ENCODE measurements at regions not wholly inside any gene's neighbourhood (a gene's known extent, or its start where the extent isn't known, plus 50 kb on each side); places are given as distances from the start of the nearest gene placed in this dataset.

DNA sequence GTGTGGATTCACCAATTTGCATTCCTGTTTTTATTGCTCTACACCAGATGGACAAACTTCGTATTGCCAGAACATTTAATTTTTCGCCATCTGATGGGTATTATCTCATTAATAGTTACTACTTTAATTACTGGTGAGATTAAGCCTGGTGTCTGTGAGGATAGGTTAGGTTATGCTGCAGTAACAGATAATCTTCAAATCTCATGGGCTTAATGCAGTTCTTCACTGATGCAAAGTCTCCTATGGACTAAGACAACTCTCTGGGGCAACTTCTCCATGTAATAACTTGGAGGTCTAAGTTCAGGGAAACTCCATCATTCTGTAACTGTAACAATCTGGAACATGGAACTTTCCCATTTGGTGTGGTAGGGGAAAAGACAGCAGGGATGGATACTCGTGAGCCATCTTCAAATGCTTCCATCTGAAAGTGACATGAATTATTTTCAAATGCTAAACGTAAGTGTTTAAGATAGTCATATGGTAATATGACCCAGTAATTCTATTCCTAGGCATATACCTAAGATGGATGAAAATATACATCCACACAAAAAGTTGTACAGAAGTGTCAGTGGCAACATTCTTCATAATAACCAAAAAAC, 111.6 kb downstream of the LEPR start:
- H3K4me3 ChIP-seq = no peak overlapping the region
- H3F3A ChIP-seq (ENCODE audit: low read depth) = no peaks in the 10 kb centered on the region
- Mint-ChIP-seq H3K27ac (no peak overlapping the region), H3K27me3 (ENCODE audit: insufficient read depth, low read depth) (peaks cover under 1% of the 10 kb centered on the region), H3K4me3 (no peak overlapping the region), H3K4me1 (no peaks in the 10 kb centered on the region), H3K36me3 (no peaks in the 10 kb centered on the region), H3K9me3 (peaks cover 3% of the 10 kb centered on the region)
- H3K27me3 ChIP-seq = no peaks in the 10 kb centered on the region
- no peak overlapping the region for H3K9ac ChIP-seq
- no peaks in the 10 kb centered on the region for H3K4me1 ChIP-seq
- no peak overlapping the region for H3K4me2 ChIP-seq
- no peaks in the 10 kb centered on the region for H4K20me1 ChIP-seq (ENCODE audit: low read depth)
- H3K36me3 ChIP-seq = peaks cover 12% of the 10 kb centered on the region
- TF ChIP-seq, protein P1, sequence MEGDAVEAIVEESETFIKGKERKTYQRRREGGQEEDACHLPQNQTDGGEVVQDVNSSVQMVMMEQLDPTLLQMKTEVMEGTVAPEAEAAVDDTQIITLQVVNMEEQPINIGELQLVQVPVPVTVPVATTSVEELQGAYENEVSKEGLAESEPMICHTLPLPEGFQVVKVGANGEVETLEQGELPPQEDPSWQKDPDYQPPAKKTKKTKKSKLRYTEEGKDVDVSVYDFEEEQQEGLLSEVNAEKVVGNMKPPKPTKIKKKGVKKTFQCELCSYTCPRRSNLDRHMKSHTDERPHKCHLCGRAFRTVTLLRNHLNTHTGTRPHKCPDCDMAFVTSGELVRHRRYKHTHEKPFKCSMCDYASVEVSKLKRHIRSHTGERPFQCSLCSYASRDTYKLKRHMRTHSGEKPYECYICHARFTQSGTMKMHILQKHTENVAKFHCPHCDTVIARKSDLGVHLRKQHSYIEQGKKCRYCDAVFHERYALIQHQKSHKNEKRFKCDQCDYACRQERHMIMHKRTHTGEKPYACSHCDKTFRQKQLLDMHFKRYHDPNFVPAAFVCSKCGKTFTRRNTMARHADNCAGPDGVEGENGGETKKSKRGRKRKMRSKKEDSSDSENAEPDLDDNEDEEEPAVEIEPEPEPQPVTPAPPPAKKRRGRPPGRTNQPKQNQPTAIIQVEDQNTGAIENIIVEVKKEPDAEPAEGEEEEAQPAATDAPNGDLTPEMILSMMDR (IDR thresholded peaks at IDR 0.05) = no peak
- TF ChIP-seq EZH2 (IDR thresholded peaks at IDR 0.05) (no peak), EZH2phosphoT487 (IDR thresholded peaks at IDR 0.05) (no peak)
- H3K79me2 ChIP-seq (ENCODE audit: low read depth) = no peaks in the 10 kb centered on the region
- H2AFZ ChIP-seq (replicated peaks) = no peak overlapping the region
- no peak overlapping the region for H3K27ac ChIP-seq
- no peaks in the 10 kb centered on the region for H3K9me3 ChIP-seq (ENCODE audit: low read depth)
- no peak for DNase-seq (ENCODE audit: low spot score)

DNA sequence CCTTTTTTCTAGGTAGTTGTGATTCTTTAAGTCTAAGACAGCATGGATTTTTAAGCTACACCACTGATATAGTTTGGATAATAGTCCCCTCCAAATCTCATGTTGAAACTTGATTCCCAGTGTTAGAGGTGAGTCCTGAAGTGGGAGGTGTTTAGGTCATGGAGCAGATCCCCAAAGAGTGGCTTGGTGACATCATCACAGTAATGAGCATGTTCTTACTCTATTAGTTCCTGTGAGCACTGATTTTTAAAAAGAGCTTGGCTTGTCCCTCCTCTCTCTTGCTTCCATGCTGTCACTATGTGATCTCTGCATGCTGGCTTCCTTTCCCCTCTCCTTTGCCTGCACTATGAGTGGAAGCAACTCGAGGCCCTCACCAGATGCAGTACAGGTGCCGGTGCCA, 115.5 kb downstream of the LEPR start:
- H3K79me2 ChIP-seq (ENCODE audit: low read depth) = no peaks in the 10 kb centered on the region
- H3K9me3 Mint-ChIP-seq = peaks cover 3% of the 10 kb centered on the region
- no peak overlapping the region for H3K9ac ChIP-seq
- no peak overlapping the region for H3K4me2 ChIP-seq
- no peaks in the 10 kb centered on the region for H3K27me3 ChIP-seq
- H3F3A ChIP-seq (ENCODE audit: low read depth) = no peaks in the 10 kb centered on the region
- no peak overlapping the region for H2AFZ ChIP-seq (replicated peaks)
- no peaks in the 10 kb centered on the region for H3K36me3 Mint-ChIP-seq
- H3K4me3 Mint-ChIP-seq = no peak overlapping the region
- no peaks in the 10 kb centered on the region for H3K4me1 ChIP-seq
- H3K9me3 ChIP-seq (ENCODE audit: low read depth) = no peaks in the 10 kb centered on the region
- H3K27me3 Mint-ChIP-seq (ENCODE audit: insufficient read depth, low read depth) = no peaks in the 10 kb centered on the region
- no peak overlapping the region for H3K27ac ChIP-seq
- TF ChIP-seq EZH2phosphoT487 (IDR thresholded peaks at IDR 0.05) = no peak
- TF ChIP-seq, protein P1 (IDR thresholded peaks at IDR 0.05) = no peak
- no peak for TF ChIP-seq EZH2 (IDR thresholded peaks at IDR 0.05)
- peaks cover 6% of the 10 kb centered on the region for H3K4me1 Mint-ChIP-seq
- DNase-seq (ENCODE audit: low spot score) = no peak
- peaks cover 12% of the 10 kb centered on the region for H3K36me3 ChIP-seq
- no peaks in the 10 kb centered on the region for H4K20me1 ChIP-seq (ENCODE audit: low read depth)
- H3K4me3 ChIP-seq = no peak overlapping the region
- H3K27ac Mint-ChIP-seq = no peak overlapping the region

DNA sequence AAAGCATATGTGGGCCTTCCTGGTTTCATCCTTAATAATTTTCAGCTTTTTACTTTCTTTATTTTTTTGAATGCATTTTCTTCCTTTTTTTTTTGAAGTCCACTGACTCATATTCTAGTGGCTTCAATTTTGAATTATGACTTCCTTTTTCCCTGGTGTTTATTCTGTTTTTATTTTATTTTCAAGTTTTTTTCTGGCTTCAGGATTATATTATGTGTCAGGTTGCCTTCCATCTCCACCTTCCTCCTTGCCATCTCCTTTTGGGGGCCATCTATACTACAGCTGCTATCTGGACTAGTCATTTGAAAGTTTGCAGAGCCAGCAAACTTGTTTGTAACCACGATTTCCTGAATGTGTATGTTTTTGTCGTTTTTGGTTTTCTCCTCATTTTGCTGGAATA, 117.6 kb downstream of the LEPR start:
- H3K9me3 Mint-ChIP-seq = no peaks in the 10 kb centered on the region
- H3K27me3 Mint-ChIP-seq (ENCODE audit: insufficient read depth, low read depth) = peaks cover 2% of the 10 kb centered on the region
- no peaks in the 10 kb centered on the region for H4K20me1 ChIP-seq (ENCODE audit: low read depth)
- H3K27ac Mint-ChIP-seq = no peak overlapping the region
- H3F3A ChIP-seq (ENCODE audit: low read depth) = no peaks in the 10 kb centered on the region
- no peak for DNase-seq (ENCODE audit: low spot score)
- peaks cover 6% of the 10 kb centered on the region for H3K4me1 Mint-ChIP-seq
- no peak overlapping the region for H3K4me3 ChIP-seq
- no peaks in the 10 kb centered on the region for H3K9me3 ChIP-seq (ENCODE audit: low read depth)
- H3K27me3 ChIP-seq = no peaks in the 10 kb centered on the region
- no peaks in the 10 kb centered on the region for H3K79me2 ChIP-seq (ENCODE audit: low read depth)
- TF ChIP-seq EZH2 (IDR thresholded peaks at IDR 0.05) = no peak
- TF ChIP-seq EZH2phosphoT487 (IDR thresholded peaks at IDR 0.05) = no peak
- TF ChIP-seq, protein P1 (IDR thresholded peaks at IDR 0.05) = no peak
- no peak overlapping the region for H3K4me2 ChIP-seq
- H2AFZ ChIP-seq (replicated peaks) = no peak overlapping the region
- no peak overlapping the region for H3K9ac ChIP-seq
- H3K36me3 Mint-ChIP-seq = no peaks in the 10 kb centered on the region
- no peaks in the 10 kb centered on the region for H3K4me1 ChIP-seq
- H3K4me3 Mint-ChIP-seq = no peak overlapping the region
- no peak overlapping the region for H3K27ac ChIP-seq
- H3K36me3 ChIP-seq = peaks cover 5% of the 10 kb centered on the region

All from neural progenitor cell (in vitro differentiated cells).